ENCODE measurements at regions not wholly inside any gene's neighbourhood (a gene's known extent, or its start where the extent isn't known, plus 50 kb on each side); places are given as distances from the start of the nearest gene placed in this dataset.

DNA sequence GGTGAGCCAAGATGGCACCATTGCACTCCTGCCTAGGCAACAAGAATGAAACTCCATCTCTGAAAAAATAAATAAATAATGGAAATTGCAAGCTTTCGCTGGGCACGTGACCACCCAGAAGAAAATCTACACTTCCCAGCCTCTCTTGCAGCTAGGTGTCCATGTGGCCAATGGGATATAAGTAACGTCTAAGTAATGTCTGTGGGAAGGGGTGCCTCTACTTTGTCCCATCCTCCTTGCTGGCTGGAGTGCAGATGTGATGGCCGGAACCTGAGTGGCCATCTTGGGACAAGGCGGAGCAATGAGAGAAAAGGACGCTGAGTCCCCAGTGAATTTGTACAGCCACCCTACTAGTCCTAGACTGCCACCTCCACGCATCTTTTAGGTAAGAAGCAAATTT lies 99.8 kb upstream of the PTPN1 start:
- H3K36me3 Mint-ChIP-seq (ENCODE audit: insufficient read depth): no peaks in the 10 kb centered on the region
- H3K9me3 Mint-ChIP-seq (ENCODE audit: low read depth): no peaks in the 10 kb centered on the region
- H3K27me3 Mint-ChIP-seq: peaks cover 16% of the 10 kb centered on the region
- H3K4me3 Mint-ChIP-seq (ENCODE audit: low read depth): no peak overlapping the region
- no peak overlapping the region for H3K27ac Mint-ChIP-seq
- H3K4me1 Mint-ChIP-seq (ENCODE audit: low read depth): peaks cover 8% of the 10 kb centered on the region
- TF ChIP-seq, protein P1, sequence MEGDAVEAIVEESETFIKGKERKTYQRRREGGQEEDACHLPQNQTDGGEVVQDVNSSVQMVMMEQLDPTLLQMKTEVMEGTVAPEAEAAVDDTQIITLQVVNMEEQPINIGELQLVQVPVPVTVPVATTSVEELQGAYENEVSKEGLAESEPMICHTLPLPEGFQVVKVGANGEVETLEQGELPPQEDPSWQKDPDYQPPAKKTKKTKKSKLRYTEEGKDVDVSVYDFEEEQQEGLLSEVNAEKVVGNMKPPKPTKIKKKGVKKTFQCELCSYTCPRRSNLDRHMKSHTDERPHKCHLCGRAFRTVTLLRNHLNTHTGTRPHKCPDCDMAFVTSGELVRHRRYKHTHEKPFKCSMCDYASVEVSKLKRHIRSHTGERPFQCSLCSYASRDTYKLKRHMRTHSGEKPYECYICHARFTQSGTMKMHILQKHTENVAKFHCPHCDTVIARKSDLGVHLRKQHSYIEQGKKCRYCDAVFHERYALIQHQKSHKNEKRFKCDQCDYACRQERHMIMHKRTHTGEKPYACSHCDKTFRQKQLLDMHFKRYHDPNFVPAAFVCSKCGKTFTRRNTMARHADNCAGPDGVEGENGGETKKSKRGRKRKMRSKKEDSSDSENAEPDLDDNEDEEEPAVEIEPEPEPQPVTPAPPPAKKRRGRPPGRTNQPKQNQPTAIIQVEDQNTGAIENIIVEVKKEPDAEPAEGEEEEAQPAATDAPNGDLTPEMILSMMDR (IDR thresholded peaks at IDR 0.05; ENCODE audit: unreplicated experiment): no peak
- no peak for DNase-seq (ENCODE audit: low spot score, unreplicated experiment)

DNA sequence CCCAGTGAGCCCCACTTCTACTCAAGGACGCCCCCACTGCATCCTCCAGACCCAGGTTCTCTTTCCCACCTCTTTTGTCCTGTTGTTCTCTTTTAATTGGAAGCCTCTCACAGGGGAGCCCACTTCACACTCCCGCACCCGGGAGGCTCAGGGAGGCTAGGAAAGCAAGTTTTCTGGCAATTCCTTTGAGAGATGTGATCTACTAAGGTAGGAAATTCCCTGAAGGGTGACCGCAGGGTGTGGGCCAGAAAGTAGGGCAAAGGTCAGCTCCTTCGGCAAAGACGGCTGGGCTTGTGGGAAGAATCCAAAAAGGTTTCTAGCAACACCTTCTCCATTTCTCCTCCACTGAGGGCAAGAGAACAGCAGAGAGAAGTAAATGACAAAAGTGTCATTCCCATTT lies 98.1 kb upstream of the PTPN1 start:
- H3K4me1 Mint-ChIP-seq (ENCODE audit: low read depth): peaks cover 8% of the 10 kb centered on the region
- no peaks in the 10 kb centered on the region for H3K36me3 Mint-ChIP-seq (ENCODE audit: insufficient read depth)
- H3K27ac Mint-ChIP-seq: no peak overlapping the region
- no peak for DNase-seq (ENCODE audit: low spot score, unreplicated experiment)
- peaks cover 18% of the 10 kb centered on the region for H3K27me3 Mint-ChIP-seq
- no peaks in the 10 kb centered on the region for H3K9me3 Mint-ChIP-seq (ENCODE audit: low read depth)
- H3K4me3 Mint-ChIP-seq (ENCODE audit: low read depth): no peak overlapping the region
- TF ChIP-seq, protein P1 (IDR thresholded peaks at IDR 0.05; ENCODE audit: unreplicated experiment): no peak

DNA sequence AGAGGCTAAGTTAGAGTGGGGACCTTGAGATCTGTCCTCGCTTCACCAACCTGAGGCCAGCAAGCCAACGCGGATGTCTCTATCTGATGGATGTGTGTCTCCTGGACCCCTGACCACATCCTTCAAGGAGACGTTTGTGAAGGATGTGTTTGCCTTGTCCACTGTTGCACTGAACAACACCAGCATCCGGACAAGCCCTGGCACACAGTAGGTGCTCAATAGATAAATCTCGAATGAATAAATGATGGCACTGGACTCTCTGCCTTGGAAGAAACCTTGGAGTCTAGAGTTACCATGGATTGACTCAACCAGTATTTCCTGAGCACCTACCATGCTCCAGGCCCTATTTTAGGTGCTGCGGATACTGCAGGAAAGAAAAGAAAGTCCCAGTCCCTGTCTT lies 97.7 kb upstream of the PTPN1 start:
- Mint-ChIP-seq H3K36me3 (ENCODE audit: insufficient read depth) (no peaks in the 10 kb centered on the region), H3K4me3 (ENCODE audit: low read depth) (no peak overlapping the region), H3K9me3 (ENCODE audit: low read depth) (no peaks in the 10 kb centered on the region), H3K27me3 (peaks cover 18% of the 10 kb centered on the region), H3K27ac (no peak overlapping the region), H3K4me1 (ENCODE audit: low read depth) (peaks cover 8% of the 10 kb centered on the region)
- no peak for DNase-seq (ENCODE audit: low spot score, unreplicated experiment)
- TF ChIP-seq, protein P1 (IDR thresholded peaks at IDR 0.05; ENCODE audit: unreplicated experiment): no peak

DNA sequence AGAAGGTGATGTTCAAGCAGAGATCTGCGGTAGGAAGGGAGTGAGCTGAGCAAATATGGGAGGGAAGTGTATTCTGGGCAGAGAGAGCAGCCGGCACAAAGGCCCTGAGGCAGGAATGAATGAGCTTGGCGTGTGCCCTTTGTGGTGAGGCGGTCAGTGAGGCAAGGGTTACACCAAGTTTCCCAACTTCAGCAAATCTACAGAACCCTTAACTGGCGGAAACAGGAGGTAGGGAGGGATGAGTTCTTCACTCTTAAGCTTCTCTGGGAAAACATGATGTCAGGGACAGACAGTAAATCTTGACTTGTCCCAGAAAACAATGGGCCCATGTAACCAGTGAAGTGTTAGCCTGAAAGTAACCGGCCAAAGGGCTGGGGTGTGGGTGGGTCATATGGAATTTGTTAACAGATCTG lies 97.1 kb upstream of the PTPN1 start:
- H3K9me3 Mint-ChIP-seq (ENCODE audit: low read depth): no peaks in the 10 kb centered on the region
- TF ChIP-seq, protein P1 (IDR thresholded peaks at IDR 0.05; ENCODE audit: unreplicated experiment): no peak
- no peak overlapping the region for H3K27ac Mint-ChIP-seq
- H3K4me3 Mint-ChIP-seq (ENCODE audit: low read depth): no peak overlapping the region
- DNase-seq (ENCODE audit: low spot score, unreplicated experiment): no peak
- H3K36me3 Mint-ChIP-seq (ENCODE audit: insufficient read depth): no peaks in the 10 kb centered on the region
- H3K27me3 Mint-ChIP-seq: peaks cover 23% of the 10 kb centered on the region
- peaks cover 8% of the 10 kb centered on the region for H3K4me1 Mint-ChIP-seq (ENCODE audit: low read depth)

DNA sequence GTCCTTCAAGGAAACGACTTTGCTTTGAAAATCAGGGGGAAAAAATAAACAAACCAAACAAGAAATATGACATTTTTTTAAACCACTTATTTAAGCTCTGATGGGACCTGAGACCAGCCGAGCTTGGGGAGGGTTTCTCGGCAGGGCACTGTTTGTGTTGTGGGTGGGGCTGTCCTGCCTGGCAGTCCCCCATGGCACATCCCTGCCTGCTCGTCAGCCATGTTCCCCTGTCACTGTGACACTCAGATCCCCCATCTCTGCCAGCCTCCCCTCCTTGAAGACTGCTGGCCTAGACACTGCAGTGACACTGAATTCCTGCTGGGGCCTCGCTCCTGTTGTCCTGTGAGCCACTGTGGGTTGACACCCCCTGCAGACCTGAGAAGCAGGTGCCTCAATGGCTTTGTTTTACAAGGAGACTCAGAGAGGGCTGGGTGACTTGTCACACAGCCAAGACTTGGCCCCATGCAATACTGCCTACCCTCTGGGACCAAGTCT lies 95.1 kb upstream of the PTPN1 start:
- H3K27me3 Mint-ChIP-seq: peaks cover 28% of the 10 kb centered on the region
- no peak for DNase-seq (ENCODE audit: low spot score, unreplicated experiment)
- no peaks in the 10 kb centered on the region for H3K9me3 Mint-ChIP-seq (ENCODE audit: low read depth)
- no peaks in the 10 kb centered on the region for H3K36me3 Mint-ChIP-seq (ENCODE audit: insufficient read depth)
- H3K4me1 Mint-ChIP-seq (ENCODE audit: low read depth): peaks cover 8% of the 10 kb centered on the region
- no peak overlapping the region for H3K4me3 Mint-ChIP-seq (ENCODE audit: low read depth)
- TF ChIP-seq, protein P1 (IDR thresholded peaks at IDR 0.05; ENCODE audit: unreplicated experiment): no peak
- H3K27ac Mint-ChIP-seq: no peak overlapping the region

Measured in progenitor cell of endocrine pancreas (in vitro differentiated cells).